SK-N-SH (cell line): ENCODE measurements at regions not wholly inside any gene's neighbourhood (a gene's known extent, or its start where the extent isn't known, plus 50 kb on each side); places are given as distances from the start of the nearest gene placed in this dataset.

ENCODE experiments used
- CTCF ChIP-seq: fragments of 200-600 bp; sonication (generic); IDR thresholded peaks from 2 replicates; pipeline ENCODE4 v1.6.1; 2017; ENCODE audit warnings: antibody characterized with exemption, mild to moderate bottlenecking, moderate library complexity
- ELF1 ChIP-seq: IDR thresholded peaks from 2 replicates; pipeline ENCODE4 v1.4.0; 2012
- EP300 ChIP-seq, 2 experiments: IDR thresholded peaks; 2 replicates each; pipeline versions ENCODE4 v1.4.0 to v1.6.1; 2012; ENCODE audit warnings: borderline replicate concordance in 1 of 2, low read depth in 1 of 2, low read length in 1 of 2
- EZH2phosphoT487 ChIP-seq: fragments of 200-600 bp; sonication (generic); IDR thresholded peaks from 2 replicates; pipeline ENCODE4 v1.6.1; 2017; ENCODE audit warnings: low read depth, mixed run types, mild to moderate bottlenecking, antibody characterized with exemption, moderate library complexity, borderline replicate concordance
- FOXJ3 ChIP-seq: sonication (generic); formaldehyde crosslinking; IDR thresholded peaks from 2 replicates; pipeline ENCODE4 v1.5.1; 2020; ENCODE audit warnings: mild to moderate bottlenecking, missing genetic modification reagents
- GABPA ChIP-seq: IDR thresholded peaks from 2 replicates; pipeline ENCODE4 v1.4.0; 2012; ENCODE audit warnings: low read depth, mild to moderate bottlenecking
- GATA2 ChIP-seq: sonication (generic); formaldehyde crosslinking; IDR thresholded peaks from 2 replicates; pipeline ENCODE4 v1.5.0; 2020; ENCODE audit warnings: mild to moderate bottlenecking, missing genetic modification reagents
- RAD21 ChIP-seq: IDR thresholded peaks from 2 replicates; pipeline ENCODE4 v1.6.1; 2012; ENCODE audit warnings: mild to moderate bottlenecking, low read length
- RXRA ChIP-seq: IDR thresholded peaks from 2 replicates; pipeline ENCODE4 v1.4.0; 2012; ENCODE audit warnings: low read depth, mild to moderate bottlenecking, borderline replicate concordance
- TAF1 ChIP-seq: IDR thresholded peaks from 2 replicates; pipeline ENCODE4 v1.6.1; 2012; ENCODE audit warnings: low read depth, mild to moderate bottlenecking, low read length, moderate library complexity, borderline replicate concordance
- TCF12 ChIP-seq: IDR thresholded peaks from 2 replicates; pipeline ENCODE4 v1.4.0; 2012
- YY1 ChIP-seq: IDR thresholded peaks from 2 replicates; pipeline ENCODE4 v1.4.0; 2012; ENCODE audit warnings: low read depth, mild to moderate bottlenecking
- TF ChIP-seq, protein P1 (sequence below): fragments of 150-350 bp; IDR thresholded peaks from 2 replicates; pipeline ENCODE4 v1.6.1; 2017; ENCODE audit warnings: antibody characterized with exemption, low read length, low read depth, borderline replicate concordance

- TF ChIP-seq FOXJ3 (CRISPR knock-in tag) (no peak), CTCF (no peak), ELF1 (no peak), GABPA (no peak), EZH2phosphoT487 (no peak), TAF1 (no peak), EP300 (IDR thresholded peaks at IDR 0.05; ENCODE audit: borderline replicate concordance in 1 of 2, low read depth in 1 of 2, low read length in 1 of 2) (no peak), YY1 (no peak), TCF12 (no peak), RAD21 (no peak), RXRA (no peak), GATA2 (CRISPR knock-in tag) (no peak)
- TF ChIP-seq, protein P1, sequence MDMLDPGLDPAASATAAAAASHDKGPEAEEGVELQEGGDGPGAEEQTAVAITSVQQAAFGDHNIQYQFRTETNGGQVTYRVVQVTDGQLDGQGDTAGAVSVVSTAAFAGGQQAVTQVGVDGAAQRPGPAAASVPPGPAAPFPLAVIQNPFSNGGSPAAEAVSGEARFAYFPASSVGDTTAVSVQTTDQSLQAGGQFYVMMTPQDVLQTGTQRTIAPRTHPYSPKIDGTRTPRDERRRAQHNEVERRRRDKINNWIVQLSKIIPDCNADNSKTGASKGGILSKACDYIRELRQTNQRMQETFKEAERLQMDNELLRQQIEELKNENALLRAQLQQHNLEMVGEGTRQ: no peak
These were observed 264.5 kb downstream of the PREX1 start for GRCh38 chr20:48563191-48563870.
